ENCODE measurements at regions not wholly inside any gene's neighbourhood (a gene's known extent, or its start where the extent isn't known, plus 50 kb on each side); places are given as distances from the start of the nearest gene placed in this dataset.

DNA sequence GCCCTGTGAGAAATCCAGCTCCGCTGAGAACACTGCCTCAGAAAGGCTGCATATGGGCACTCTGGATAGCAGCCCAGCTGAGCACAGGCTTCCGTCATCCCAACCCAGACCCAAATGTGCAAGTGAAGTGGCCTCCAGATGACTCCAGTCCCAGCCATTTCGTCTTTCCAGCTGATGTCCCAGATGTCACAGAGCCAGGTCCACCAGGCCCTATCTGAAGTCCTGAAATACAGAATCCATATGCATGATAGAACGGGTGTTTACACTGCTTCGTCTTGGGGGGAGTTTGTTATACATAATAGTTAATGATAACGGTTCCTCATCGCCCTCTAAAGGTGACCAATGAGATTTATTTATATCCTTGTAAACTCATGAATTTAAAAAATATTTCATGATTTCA is 72.6 kb upstream of the TRIM2 start:
- DNase-seq (ENCODE audit: low read depth in 4 of 4, low spot score in 3 of 4), result no peak

DNA sequence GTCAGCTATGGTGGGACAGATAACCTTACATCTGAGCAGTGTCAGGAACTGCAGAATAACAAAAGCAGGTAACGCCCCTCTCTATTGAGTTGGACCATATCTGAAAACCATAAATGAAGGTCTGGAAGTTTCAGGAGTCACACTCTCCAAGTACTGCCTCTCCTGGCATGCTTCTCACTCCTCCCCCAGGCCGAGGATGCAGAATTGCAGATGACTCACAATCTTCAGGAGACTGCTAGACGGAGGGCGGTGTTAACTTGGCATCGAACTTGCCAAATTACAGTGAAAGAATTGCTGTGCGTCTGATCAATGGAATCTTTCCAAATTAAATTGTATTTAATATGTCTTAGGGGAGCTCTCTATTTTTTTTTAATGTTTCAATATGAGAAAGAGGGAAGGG is 67.1 kb upstream of the TRIM2 start:
- DNase-seq (ENCODE audit: low read depth in 4 of 4, low spot score in 3 of 4), result no peak

DNA sequence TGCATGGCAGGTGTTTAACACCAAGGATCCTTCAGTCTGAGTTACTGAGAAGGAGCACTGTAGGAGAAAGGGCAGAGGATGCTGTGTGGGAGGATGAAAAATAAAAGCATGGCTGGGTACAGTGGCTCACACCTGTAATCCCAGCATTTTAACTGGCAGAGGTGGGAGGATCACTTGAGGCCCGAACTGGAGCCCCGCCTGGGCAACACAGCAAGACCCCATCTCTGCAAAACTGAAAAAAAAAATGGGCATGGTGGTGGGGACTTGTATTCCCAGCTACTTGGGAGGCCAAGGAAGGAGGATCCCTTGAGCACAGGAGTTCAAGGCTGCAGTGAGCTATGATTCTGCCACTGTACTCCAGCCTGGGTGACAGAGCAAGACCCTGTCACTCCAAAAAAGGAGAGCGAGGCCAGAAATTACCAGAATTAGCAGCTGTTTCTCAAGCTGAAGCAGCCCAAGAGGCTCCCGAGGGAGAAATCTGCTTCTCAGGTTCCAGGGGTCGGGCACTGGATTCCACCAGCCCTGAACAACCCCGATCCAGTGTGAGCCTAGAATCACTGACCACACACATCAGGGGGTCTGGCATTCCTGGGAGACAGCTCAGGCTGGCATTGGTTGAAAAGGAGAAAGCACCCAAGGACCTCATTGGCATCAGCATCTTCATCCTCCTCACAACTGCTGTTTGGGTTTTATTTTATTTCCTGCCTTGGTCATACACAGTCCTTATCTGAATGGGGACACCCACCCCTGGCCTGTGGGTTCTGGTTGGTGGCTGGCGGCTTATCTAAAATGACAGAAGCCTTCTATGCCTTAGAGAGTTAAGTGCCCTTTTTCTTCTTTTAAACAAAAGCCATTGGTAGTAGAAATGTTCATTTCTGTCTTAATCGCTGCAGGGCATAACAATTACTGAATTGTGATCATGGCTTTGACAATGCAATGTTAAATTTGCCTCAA is 66.3 kb upstream of the TRIM2 start:
- no peak for DNase-seq (ENCODE audit: low read depth in 4 of 4, low spot score in 3 of 4)

DNA sequence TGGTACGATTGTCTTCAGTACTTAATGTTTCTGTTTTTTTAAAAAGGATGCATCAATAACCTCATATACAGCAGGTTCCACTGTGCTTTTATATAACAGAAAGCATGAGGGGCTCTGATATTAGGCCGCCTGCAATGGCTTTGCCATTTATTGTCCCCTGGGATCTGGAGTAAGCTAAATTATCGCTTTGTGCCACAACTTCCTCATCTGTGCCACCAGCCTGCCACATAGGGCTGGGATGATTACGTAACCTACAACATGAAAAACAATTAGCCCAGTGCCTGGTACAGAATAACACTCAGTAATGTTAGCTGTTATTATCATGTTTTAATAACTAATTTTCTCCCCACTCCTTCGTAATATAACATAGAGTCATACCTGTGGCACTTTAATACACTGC is 65.5 kb upstream of the TRIM2 start:
- DNase-seq (ENCODE audit: low read depth in 4 of 4, low spot score in 3 of 4), result no peak

DNA sequence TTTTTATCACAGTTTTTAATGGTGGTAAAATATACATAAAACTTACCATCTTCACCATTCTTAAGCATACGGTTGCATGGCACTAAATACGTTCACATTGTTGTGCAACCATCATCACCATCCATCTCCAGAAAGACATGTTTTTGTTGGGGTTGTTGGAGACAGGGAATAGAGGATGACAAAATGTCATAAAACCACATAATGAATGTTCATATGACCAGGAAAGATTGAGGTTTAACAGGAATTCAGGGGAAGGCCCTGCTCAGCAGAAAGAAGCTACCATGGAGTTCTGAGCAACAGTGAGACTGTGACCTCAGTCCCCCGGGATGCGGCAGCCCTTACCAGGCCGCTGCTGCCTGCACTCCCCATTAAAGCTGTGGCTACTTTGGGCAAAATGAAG is 63.9 kb upstream of the TRIM2 start:
- no peak for DNase-seq (ENCODE audit: low read depth in 4 of 4, low spot score in 3 of 4)

DNA sequence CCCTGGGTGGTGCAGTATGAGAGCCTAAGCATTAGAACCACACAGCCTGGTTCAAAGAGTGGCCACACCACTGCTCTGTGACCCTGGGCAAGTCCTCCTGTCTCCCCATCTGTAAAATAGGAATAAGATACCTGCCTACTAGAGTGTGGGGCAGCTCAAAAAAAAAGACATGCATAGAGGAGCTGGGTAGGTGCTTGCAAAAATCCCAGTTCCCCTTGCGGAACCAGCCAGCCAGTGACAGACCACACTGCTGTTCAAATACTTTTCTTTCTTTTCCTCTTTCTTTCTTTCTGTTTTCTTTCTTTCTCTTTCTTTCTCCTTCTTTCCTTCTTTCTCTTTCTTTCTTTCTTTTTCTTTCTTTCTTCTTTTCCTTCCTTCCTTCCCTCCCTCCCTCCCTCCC is 63.0 kb upstream of the TRIM2 start:
- no peak for DNase-seq (ENCODE audit: low read depth in 4 of 4, low spot score in 3 of 4)

DNA sequence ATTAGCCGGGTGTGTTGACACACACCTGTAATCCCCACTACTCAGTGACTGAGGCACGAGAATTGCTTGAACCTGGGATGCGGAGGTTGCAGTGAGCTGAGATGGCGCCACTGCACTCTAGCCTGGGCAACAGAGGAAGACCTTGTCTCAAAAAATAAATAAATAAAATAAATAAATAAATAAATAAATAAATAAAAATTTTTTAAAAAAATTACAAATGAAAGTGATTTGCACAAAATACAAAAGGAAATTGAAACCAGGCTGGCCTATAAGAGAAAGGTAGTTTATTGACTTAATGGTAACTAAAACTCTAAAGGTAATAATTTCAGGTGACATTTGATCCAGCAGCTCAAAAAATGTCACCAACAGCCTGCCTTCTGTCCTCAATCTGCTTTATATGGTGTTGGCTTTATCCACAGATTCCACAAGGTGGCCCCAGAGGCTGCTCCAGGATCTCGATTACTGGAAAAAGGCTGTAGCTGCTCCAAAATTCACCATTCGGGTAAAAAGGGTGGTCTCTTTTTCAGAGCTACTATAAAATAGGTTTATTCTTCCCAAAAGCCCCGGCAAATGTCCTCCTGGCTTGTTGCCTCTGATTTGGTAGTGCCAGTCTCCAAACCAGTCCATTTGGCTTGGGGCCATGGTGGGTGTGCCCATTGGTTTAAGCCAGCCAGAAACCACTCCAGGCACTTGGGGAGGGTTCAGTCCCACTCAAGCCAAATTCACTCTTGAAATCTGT is 61.4 kb upstream of the TRIM2 start:
- DNase-seq (ENCODE audit: low read depth in 4 of 4, low spot score in 3 of 4), result peak; percentile 51 to 74 (median 66)

DNA sequence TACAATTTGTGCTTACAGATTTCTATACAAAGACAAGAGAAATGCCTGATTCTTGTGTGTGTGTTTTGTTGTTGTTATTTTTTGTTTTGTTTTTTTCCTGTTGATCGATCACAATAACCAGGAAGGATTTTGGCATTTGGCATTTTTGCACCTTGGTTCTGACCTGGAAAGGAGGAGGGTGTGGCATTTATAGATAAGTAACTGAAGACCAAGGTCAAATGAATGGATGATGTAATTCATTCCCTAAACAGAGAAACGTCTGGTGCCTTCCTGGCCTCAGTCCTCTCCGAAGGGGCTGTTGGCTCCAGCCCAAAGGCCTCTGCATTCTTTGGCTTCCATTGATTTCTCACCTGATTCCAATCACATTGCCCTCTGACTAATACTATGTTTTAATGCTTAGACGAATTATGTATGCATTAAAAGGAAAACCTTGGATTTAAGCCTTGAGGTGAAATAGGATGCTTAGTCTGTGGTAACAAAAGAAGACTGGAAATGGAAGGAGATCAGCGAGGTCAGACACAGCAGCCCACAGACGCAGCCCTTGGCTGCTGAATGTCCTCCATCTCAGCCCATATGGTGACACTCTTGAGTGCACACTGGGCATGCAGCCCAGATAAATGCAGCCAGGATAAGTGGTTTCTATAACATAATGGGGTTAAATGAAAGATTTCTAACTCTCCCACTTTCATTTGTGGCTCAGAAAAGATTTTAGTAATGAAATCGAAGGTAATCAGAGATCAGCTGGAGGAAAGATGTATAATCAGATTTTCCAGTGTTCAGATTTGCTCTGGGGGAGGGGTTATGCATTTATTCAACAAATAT is 60.5 kb upstream of the TRIM2 start:
- peak in 3 of 4 donors; percentile 40 to 51 (median 44) for DNase-seq (ENCODE audit: low read depth in 4 of 4, low spot score in 3 of 4)

DNA sequence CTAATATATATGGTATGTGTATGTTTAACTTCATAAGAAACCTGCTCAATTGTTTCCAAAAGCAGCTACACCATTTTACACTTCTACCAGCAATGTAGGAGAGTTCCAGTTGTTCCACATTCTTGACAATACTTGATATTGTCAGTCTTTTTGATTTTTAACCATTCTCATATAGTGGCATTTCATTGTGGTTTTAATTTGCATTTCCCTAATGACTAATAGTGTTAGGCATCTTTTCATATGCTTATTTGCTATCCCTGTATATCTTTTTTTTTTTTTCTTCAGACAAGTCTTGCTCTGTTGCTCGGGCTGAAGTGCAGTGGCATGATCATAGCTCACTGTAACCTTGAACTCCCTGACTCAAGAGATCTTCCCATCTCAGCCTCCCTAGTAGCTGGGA is 58.2 kb upstream of the TRIM2 start:
- DNase-seq (ENCODE audit: low read depth in 4 of 4, low spot score in 3 of 4), result no peak

DNA sequence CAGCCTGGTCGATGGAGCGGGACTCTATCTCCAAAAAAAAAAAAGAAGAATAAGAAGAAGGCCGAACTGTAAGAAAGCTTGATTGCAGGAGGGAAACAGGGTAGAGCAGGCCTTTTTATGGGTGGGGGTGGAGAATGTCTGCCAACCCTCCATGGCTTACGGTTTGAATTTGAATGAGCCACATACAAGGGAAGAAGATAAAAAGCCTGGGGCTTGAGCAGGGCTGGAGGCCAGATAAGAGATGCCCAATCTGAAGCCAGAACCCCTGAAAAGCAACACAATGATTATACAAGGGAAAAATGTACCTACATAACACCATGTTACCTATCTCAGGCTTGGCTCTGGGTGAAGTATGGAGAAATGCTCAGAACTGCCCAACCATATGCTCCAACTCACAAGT is 57.3 kb upstream of the TRIM2 start:
- DNase-seq (ENCODE audit: low read depth in 4 of 4, low spot score in 3 of 4), result no peak

DNA sequence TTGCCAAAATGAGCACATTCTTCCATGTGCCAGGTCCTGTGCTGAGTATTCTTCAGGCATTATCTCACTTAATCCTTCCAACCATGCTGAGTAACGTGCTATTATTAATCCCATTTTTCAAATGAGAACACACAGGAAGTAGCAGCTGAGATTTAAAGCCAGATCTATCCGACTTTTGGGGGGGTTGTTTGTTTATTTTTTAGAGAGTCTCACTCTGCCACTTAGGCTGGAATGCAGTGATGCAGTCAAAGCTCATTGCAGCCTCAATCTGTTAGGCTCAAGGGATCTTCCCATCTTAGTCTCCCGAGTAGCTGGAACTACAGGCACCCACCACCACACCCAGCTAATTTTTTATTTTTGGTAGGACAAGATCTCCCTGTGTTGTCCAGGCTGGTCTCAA is 55.5 kb upstream of the TRIM2 start:
- no peak for DNase-seq (ENCODE audit: low read depth in 4 of 4, low spot score in 3 of 4)

DNA sequence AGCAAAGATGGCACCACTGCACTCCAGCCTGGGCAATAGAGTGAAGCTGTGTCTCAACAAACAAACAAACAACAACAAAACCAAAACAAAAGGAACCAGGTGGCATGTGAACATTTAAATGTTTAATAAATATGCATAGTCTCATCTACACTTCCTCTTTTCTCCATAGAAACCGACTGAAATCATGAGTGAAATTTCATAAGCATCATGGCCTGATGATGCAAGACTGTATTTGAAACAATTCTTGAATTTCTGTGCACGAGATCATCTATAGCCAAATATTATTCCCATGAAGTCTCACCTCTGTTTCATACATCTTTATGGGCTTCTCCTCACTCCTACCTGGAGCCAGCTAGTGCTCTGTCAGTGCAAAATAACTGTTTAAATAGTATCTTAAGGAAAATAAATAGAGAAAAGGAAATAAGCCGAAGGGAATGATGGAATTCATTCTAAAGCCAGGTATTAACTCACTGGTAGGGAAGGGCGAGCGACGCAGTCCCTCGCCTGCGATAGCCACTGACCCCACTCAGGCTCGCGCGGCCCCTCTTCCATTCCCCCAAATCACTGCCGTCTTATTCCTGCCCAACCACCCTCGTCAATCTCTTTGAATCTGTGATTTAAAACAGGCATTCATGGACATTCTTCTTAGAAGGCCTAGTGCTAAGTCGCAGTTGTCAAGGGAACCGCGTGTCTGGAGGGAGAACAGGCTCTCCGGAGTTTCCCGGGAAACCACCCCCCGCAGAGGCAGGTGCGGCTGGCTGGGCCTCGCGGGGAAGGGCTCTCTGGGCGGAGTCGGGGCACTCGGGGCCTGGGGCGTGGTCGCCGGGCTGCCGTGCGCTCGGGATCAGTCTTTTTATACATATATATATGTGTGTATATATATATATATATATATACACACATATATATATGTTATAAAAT is 52.4 kb upstream of the TRIM2 start:
- DNase-seq (ENCODE audit: low read depth in 4 of 4, low spot score in 3 of 4), result peak; percentile 70 to 80 (median 76)

DNA sequence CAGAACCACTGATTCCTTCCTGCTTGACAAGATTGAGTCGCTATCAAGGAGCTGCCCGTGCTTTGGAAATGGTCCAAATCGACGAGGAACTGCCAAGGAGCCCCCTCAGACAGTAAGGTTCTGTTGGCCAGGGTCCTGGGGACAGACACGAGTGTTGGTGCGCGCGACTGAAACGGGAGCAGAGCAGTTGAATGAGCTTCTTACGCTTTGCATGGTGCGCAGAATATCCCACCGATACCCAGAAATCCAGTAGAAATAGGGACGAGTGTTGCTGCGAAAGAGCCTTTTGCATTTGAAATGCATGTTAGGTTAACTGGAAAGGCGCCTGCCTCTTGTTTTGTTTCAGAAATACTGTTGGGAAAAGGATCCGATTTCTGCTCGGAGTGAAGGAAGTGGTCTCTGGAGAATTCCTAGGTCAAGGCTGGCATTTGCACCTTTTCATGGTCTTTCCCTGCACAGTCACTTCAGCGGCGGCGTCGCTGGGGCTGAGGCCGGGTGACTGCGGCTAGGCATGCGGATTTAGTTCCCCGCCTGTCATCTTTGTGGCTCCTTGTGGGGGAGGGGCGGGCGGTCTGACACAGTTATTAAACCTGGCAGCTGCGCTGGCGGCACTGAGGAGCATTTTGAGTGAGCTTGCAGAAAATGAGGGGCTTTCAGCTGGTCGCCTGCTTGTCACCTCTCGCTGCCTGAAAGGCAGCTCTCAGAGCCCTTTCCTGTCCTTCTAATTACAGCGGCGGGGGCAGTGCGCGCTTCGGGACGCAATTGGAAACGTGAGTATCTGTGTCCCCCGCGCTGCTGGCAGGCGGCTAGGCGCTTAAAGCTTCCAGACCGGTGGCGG is 51.5 kb upstream of the TRIM2 start:
- DNase-seq (ENCODE audit: low read depth in 4 of 4, low spot score in 3 of 4), result peak; percentile 24 to 35 (median 29)

DNA sequence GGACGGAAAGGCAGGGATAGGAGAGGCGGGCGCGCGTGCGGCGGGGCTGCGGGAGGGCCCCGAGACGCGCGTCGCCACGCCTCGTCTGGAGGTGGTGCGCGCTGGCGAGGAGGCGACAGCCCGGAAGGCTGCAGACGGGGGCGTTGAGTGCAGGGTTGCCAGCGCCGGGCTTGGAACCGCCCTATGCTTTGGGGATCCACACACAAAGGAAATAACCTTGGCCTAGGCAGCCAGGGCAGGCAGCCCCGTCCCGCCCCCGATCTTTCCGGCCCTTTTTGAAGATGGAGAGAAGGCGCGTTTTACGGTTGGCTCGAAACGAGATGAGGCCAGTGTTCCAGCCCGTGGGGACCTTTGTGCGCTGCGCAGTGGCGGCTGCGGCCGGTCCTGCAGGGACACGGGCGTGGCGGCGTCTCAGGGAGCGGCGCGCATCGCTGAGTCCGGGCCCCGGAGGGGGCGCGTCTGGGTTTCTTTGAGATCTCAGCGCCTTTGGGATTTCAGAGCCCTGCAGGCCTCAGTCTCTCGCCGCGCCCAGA is 50.8 kb upstream of the TRIM2 start:
- peak in 3 of 4 donors; percentile 24 to 38 (median 29) for DNase-seq (ENCODE audit: low read depth in 4 of 4, low spot score in 3 of 4)

DNA sequence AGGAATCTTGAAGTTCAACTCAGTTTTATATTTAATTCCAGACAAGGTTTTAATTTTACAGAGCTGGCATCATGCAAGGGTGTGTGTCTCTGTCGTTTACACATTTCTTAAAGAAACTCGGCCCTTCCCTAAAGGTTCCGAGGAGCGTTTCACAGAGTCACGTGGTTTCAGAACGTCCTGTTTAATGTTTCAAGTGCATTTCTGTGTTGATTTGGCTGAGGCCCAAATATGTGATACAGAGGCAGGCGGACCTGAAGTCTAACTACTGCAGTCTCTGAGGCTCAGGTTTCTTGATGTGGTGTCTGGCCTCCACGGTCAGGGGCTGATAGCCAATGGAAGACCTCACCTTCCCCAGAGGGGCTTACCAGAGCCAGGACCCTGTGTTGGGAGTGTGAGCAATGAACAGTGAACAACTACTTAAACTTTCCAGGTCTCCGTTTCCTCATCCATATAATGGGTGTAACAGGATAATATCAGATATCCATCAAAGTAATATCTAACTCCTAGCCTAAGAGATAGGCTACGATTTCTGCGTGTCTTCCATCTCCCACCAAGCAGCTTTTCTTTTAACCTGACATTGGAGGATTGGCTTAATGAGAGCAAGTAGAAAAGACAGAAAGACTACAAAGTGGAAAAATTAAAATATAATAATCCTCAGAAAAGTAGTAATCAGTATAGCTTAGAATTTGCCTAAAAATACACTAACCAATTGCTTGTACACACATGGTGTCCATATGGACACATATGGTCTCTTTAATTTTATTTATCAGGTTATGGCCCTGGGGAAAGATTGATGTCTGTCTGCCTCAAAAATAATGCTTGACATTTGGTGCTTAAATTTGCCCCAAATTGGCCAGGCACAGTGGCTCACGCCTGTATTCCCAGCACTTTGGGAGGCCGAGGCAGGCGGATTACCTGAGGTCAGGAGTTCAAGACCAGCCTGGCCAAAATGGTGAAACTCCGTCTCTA is 50.0 kb upstream of the TRIM2 start:
- DNase-seq (ENCODE audit: low read depth in 4 of 4, low spot score in 3 of 4), result peak in 2 of 4 donors; percentile 41 to 44
